OCI-LY3 (cell line): ENCODE measurements at regions not wholly inside any gene's neighbourhood (a gene's known extent, or its start where the extent isn't known, plus 50 kb on each side); places are given as distances from the start of the nearest gene placed in this dataset.

Experiments
- EZH2phosphoT487 ChIP-seq: fragments of 200-600 bp; shearing (Covaris generic); IDR thresholded peaks from 2 replicates; pipeline ENCODE4 v1.6.1; 2018; ENCODE audit warnings: antibody characterized with exemption, mixed run types, low read depth
- TF ChIP-seq, protein P1 (sequence below): fragments of 200-600, 300-600 bp; sonication (generic); IDR thresholded peaks from 2 replicates; pipeline ENCODE4 v1.5.1; 2014; ENCODE audit warnings: antibody characterized with exemption, low read length, low read depth

DNA sequence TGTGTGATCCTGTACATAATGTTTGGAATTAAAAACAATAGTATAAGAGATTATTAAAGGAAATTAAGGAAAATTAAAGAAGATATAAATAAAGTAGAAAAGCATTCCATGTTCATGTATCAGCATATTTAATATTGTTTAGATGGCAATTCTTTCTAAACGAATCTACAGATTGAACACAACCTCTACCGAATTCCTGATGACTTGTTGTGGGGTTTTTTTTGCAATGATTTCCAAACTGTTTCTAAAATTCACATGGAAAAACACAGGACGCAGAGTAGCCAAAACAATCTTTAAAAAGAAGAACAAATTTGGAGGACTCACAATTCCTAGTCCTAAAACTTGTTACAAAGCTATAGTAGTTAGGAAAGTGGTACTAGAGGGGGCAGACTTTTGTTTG is 573.4 kb upstream of the IGFBP3 start:
- TF ChIP-seq, protein P1, sequence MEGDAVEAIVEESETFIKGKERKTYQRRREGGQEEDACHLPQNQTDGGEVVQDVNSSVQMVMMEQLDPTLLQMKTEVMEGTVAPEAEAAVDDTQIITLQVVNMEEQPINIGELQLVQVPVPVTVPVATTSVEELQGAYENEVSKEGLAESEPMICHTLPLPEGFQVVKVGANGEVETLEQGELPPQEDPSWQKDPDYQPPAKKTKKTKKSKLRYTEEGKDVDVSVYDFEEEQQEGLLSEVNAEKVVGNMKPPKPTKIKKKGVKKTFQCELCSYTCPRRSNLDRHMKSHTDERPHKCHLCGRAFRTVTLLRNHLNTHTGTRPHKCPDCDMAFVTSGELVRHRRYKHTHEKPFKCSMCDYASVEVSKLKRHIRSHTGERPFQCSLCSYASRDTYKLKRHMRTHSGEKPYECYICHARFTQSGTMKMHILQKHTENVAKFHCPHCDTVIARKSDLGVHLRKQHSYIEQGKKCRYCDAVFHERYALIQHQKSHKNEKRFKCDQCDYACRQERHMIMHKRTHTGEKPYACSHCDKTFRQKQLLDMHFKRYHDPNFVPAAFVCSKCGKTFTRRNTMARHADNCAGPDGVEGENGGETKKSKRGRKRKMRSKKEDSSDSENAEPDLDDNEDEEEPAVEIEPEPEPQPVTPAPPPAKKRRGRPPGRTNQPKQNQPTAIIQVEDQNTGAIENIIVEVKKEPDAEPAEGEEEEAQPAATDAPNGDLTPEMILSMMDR = no peak
- TF ChIP-seq EZH2phosphoT487 = no peak
